ENCODE measurements at regions not wholly inside any gene's neighbourhood (a gene's known extent, or its start where the extent isn't known, plus 50 kb on each side); places are given as distances from the start of the nearest gene placed in this dataset.

DNA sequence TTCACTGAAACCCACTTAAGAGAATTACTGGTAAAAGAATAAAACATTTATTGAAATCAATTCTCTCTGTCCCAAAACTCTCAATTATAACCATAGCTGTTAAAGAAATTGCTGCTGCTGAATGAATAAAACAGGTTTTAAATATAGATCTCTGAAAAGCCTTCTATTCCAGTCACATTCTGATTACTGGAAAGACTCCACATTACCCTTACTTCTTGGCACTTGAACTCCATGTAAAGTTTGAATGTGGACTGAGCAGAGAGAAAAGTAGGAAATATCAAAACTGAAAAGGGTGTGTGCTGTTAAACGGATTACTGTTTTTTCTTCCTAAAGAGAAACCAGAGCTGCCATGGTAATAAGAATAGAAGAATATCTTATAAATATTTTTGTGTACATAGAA is 655.3 kb upstream of the SETBP1 start:
- FAIRE-seq = no peak

DNA sequence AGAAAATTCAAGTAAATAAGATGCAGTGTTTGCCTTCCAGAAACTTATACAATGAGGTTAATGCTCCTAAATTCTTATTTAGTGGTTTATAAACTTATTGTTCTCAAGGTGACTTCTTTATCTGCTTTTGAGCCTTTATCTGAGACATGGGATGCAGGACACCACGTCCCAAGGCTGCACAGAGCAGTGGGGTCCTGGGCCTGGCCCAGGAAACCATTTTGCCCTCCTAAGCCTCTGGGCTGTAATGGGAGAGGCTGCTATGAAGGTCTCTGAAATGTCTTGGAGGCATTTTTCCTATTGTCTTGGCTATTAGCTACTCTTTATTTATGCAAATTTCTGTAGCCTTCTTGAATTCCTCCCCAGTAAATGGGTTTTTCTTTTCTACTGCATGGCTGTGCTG is 652.6 kb upstream of the SETBP1 start:
- no peak for FAIRE-seq

DNA sequence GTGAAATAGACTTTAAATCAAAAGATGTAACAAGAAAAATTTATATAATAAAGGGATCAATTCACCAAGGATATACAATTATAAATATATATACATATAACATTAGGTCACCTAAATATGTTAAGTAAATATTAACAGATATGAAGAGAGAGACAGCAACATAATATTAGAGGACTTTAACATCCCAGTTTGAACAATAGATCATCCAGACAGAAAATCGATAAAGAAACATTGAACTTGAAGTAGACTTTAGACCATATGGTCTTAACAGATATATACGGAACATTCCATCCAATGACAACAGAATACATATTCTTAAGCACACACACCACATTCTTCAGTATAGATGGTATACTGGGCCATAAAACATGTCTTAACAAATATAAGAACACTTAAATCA is 649.6 kb upstream of the SETBP1 start:
- no peak for FAIRE-seq

DNA sequence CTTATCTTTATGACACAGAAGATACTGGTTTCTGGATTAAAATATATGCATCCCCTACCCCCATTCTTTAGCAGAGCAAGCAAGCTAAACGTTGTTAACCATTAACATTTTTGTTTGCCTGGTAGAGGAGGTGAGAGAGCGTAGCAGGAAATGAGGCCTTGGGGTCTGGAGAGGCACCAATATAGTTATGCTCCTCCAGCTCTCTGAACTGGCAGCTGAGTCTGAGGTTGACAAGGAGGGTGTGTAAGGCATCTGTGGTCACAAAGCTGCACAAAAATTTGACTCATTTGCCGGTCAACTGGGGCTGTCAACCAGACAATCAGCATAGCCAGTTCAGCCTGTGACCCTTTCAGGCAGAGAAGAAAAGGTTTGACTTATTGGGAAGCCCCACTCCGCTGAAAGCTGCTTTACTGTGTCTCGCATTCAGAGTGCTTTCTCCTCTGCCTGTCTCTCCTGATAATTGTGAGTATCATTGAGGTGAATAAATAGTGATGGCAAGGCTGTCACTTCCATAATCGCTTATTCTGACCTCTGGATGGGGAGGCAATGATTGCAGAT is 647.5 kb upstream of the SETBP1 start:
- FAIRE-seq = no peak

DNA sequence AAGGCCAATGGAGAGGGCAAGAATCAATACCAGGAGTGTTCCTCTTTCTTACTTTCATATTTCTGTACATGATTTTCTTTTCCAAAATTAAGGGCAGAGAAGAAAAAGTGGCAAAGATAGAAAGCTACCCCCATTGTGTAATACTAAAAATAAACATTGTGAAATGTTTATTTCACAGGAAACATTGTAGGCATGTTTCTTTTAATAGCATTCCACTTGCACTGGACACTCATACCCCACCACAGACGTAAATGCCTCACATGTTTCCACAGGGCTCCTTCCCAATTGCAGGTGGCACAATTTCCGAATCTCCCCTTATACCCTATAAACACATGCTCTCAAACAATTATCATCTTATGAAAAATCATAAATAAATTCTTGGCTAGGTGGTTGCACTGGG is 645.1 kb upstream of the SETBP1 start:
- no peak for FAIRE-seq

DNA sequence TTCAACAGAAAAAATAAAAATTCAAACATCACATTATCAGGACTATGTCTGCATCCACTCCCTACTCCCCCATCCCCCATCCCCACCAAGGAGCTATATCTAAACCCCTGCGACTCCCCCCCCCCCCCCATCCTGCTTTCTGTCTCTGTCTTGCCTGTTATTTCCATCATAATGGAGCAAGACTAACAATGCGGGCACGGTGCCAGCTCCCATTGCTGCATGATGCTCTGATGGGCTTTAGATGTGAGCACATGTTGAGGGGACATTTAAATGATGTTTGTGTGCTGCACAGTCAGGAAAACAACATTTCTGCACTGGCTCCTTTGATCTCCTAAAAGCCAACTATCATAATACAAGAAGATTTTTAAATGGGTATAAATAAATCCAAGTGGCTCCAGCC is 644.2 kb upstream of the SETBP1 start:
- FAIRE-seq = no peak

DNA sequence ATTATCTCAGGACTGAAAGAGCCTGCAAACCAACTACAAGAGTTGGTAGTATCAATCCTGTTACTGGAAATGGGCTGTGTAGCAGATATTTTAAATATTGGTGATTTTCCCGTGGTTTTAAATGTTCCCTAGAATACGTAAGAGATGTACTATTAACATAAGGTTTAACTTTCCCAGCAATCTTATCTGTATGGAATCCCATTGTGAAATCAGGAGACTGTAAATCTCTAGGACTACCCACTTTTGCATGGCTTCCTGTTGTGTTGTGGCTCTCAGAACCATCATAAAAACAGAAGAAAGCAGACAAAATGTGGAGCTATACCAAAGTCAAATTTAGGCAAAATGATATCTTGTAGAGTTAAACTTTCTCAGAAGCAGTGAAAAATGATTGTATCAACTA is 641.5 kb upstream of the SETBP1 start:
- no peak for FAIRE-seq

DNA sequence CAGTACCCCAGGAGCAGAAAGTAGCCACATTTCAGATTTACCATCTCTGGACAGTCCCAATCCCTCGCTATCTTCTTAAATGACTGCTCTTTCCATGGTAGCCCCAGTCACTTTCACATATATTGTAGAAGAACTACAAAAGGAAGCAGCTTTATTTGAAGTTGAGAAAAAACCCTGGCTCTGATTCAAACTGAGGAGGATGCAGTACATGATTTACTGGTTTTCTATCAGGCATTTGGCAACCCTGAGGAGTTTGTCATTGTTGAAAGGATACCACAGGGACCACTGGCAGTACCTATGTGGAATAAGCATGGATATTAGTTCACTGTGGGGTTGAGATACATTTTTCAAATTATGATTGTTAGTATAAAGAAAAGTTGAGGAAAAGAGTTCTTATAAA is 640.9 kb upstream of the SETBP1 start:
- no peak for FAIRE-seq

DNA sequence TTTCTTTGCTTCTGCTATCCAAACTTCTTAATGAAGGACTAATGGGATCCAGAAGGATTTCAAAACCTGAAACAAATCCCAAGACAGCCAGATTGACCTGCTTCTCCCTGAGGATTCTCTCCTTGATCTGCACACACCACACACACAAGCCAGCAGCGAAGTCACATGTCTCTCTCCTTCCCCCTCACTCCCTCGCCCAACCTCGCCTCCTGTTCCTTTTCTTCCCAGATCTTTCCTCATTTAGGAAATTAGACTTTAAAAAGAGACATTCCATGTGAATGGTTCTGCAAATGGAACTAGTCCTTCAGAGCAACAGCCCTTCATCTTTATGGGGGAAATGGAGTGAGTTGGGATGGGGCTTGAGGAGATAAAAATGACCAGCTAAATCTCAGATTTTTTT is 639.1 kb upstream of the SETBP1 start:
- no peak for FAIRE-seq

DNA sequence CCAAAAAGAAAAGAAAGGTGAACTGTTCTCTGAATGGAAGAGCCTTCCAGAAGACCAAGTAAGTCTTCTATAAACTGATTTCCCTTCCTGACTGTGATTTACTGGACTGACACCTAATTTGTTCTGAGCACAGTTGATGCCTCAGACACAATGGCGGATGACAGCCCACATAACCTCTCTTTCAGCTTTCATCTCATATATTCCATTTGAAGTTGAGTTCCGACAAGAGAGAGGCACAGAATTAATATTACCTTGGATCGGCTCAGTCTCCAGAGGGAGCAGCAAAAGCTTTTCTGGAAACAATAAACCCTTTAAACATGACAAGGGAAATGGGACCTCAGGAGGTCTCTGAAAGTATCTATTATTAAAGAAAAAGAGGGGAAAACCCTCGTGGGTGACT is 638.7 kb upstream of the SETBP1 start:
- FAIRE-seq = no peak

DNA sequence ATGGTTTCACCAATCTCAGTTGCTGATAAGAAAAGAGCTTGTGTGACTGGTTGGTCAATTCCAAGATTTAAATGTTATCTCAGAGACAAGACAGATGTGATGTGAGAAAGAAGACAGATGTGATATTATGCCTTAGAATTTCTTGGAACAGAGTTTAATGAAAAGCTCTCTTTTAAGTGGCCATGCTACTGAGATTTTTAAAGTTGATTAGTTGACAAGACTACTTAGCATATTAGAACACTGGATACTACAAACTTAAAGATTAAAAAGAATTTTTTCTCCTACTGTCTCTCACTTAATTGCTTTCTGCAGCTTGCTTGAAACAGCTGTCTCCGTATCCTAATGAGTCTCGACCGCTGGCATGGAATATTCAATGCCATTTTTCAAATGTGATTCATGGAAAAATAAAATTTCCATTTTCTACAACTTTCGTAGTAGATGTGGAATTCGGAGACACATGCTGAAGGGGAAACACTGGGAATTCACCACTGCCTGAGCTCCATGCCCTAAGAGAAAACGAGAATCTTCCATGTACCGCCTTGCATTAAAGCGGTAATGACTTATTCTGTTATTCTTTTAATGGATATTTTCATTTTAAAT is 634.2 kb upstream of the SETBP1 start:
- no peak for FAIRE-seq

DNA sequence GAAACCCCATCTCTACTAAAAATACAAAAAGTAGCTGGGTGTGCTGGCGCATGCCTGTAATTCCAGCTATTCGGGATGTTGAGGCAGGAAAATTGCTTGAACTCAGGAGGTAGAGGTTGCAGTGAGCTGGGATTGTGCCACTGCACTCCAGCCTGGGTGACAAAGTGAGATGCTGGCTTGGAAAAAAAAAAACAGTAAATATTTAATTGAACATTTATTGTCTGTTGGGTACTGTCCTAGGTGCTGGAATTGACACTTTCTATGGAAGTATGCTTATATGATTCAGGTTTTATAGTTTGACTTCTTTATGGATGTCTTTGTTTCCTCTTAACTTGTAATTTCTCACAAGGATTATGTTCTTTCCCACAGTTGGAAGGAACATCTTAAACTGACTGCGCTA is 633.1 kb upstream of the SETBP1 start:
- FAIRE-seq = no peak

DNA sequence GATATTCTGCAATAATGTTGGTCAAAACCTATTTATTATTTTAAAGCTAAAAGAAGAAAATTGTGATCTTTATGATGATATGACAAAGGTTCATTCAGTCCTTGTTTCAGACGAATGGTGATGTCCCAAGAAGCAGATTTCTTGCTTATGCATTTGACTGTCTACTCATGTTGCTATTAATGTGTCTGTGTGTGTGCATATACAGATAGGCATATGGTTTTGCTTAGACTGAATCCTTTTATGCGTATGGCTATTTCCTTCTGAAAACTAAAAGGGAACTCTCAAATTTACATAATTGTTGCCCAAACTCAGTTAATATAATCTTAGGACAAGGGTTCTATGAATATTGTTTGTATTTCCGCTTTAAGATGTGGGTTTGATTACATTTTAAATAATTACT is 632.3 kb upstream of the SETBP1 start:
- no peak for FAIRE-seq

DNA sequence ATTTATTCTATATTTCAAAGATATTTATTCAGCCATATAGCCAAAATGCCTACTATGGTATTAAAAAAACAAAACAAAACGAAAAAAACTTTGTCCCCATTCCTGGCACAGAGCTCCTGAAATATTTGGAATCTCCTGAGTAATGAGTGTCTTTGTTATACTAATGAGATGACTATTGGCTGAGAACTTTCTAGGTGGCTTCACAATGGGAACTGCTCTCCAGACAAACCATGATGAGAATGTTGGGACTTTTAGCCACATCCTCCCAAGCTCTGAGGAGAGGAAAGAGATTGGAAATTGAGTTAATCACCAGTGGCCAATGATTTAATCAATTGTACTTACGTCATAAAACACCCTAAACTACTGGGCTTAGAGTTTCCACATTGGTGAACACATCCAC is 631.8 kb upstream of the SETBP1 start:
- no peak for FAIRE-seq

DNA sequence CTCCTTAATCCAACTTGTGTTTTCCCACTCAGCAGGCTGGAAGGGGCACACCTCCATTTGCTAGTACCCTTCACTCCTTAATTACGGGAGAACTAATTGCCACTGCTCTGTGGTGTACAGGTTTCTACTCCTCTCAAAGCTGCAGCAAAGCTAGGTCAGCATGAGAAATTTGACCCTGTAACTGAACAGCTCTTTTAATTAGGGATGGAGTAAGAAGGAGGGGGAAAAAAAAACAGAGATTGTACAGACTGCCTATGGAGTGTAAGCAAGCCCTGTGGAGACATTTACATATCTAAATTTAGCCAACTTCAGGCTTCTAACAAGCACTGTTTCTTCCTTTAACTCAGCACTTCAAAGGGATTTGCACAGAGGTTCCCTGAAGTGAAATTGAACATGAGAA is 629.7 kb upstream of the SETBP1 start:
- FAIRE-seq = no peak

DNA sequence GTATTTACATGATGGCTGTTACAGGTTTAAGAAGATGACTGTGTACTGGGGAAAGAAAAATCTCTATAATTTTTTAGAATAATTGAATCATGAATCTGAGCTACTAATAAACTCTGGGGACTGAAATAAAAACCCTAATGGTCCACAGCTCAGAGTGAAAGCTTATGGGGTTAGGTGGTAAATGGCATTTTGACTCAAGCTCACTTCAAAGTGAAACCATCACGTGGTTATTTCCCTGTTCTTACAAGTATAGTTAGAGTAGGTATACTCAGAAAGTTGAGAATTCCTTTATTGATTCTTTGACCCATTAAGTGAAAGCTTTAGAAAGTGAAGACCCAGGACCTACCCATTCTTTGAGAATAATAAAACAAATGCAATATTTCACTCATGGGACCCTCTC is 626.2 kb upstream of the SETBP1 start:
- FAIRE-seq = no peak

DNA sequence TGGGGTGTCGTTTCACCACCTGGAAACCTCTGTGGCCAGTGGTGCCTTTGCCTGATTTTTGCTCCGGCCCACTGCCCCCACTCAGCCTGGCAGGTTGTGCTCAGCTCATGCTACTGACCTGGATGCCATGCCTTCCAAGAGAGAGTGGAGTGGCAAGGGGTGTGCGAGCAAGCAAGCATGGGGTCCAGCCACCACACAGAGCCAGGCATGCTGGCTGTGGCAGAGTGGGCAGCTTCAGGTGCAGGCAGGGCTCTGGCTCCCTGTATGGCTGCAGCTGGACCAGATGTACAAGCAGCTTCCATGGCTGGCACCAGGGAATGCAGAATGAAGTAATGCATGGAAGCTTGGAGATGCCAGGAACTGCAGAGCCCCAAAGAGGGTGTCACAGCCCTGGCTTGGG is 620.5 kb upstream of the SETBP1 start:
- FAIRE-seq = no peak

DNA sequence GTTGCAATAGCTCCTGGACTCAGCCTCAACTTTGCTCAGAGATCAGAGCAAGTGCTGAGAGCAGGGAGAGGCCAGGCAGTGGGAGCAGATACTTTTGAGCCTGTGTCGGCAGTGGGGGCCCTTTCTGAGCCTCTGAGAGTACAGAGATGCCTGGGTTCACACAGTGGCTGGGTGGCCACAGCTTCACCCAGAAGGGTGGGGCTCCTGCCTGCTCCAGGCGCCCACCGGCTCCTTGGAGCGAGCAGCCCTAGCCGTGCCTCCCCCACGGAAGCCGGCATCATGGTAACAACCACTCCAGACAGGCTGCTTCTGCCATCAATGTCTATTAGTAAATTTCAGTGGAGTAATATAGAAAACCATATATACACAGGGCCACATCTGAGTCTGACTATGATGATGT is 619.2 kb upstream of the SETBP1 start:
- no peak for FAIRE-seq

DNA sequence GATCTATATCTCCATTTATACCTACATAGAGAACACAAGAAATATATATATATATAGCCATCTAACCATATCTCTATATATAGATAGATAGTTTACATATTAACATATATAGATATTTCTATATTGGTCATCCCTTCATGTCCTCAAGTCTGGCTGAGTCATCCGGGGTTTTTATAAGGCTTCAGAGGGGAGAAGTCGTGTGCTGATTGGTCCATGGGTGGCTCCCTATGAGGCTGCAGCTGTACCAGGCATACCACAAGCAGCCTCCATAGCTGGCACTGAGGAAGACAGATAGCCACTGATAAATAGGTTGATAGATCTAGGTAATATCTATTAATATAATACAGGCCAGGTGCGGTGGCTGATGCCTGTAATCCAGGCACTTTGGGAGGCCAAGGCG is 618.3 kb upstream of the SETBP1 start:
- FAIRE-seq = no peak

DNA sequence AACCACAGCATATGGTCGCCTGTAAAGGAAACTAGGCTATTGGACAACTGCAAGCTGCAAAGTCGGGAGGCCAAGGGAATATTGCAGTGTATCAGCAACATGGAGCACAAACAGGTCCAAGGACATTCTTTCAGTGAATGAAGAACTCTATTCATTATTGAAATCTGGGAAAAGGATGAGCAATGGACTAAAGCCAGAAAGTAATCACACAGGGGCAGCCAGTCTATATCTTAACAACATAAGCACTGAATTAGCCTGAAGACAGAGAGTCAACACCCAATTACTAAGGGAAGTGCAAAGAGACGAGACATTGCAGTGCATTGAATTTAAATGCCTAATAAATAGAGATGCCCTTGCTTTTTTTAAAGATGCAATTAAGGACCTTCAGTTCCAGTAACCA is 615.5 kb upstream of the SETBP1 start:
- no peak for FAIRE-seq

DNA sequence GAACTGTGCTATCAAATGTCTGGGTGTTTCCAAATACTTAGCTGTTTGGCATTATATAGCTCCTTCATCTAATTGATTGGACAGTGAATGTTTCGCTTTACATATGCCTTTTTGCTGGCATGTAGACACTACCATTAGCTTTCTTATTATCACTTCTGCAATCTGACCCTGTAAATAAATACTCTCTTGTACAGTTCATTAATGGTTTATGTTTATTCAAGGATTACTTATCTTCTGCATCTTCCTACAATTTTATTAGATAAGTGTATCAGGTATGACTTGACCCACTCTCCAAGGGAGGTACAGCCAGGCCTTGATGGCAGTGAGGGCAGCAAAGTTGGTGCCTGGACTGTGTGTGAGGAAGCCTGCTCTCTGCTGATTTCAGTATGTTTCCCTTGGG is 614.1 kb upstream of the SETBP1 start:
- no peak for FAIRE-seq

DNA sequence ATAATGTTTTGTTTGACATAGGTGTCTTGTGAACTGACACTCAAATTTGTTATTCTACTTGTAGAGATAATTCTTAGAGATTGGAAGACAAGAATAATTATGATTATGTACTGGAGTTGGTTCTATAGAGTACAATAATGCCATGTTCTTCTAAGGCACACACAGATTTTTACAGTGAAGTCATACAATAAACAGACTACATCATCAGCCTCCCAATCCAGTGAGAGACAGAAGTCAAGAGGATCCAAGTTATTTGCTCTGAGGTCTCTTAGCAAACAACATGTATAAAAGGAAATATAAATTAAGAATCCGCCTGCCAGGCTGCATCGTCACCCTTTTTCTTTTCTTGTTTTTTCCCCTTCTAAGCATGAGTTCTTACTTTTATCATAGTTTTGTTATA is 613.5 kb upstream of the SETBP1 start:
- no peak for FAIRE-seq

DNA sequence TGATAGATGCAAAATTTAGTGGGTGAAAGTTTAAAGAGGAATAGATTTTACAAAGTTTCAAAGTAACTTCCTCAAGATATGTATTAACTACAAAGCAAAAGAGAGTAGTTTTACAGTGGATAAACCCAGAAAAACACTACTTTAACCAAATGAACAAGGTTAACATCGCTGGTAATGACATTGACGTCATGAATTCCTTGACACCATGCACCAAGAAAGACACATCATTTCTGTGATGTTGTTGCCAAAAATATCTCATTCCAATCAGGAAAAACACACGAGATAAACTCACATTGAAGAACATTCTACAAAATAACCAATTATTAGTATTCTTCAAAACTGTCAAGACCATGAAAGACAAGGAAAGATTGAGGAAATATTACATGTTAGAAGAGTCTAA is 605.6 kb upstream of the SETBP1 start:
- no peak for FAIRE-seq

DNA sequence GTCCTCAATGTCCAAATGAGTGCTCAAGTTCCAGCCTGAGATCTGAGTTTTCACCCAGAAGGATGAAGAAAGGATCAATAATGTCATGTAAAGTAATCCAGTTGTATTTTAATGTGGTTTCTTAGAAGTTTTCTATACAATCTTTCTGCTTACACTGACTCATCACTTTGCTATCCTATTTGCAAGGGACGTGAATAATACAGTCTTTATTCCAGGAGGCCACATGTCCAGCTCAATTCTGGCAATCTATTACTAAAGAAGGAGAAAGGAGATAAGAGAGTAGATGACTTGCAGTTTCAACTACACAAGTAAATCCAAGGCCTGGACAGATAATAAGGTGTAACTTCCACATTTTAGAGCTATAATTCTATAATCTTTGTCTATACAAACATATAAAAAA is 601.1 kb upstream of the SETBP1 start:
- no peak for FAIRE-seq

DNA sequence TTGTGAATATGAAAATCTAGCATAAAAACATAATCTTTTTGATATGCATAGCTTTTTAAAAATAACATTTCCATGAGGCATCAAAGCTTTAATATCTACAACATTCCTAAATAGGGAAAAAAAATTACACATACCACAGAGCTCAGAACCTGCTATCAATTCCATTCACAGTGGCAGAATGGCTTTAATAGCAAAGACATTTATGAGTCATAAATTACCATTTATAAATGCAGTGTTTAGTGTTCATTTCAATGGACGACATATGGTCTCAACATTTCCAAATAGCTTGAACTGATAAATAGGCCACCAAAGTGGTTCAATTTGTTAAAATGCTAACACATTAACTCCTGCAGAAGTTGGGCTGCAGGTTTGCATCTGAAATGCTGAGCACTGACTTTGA is 600.6 kb upstream of the SETBP1 start:
- no peak for FAIRE-seq

DNA sequence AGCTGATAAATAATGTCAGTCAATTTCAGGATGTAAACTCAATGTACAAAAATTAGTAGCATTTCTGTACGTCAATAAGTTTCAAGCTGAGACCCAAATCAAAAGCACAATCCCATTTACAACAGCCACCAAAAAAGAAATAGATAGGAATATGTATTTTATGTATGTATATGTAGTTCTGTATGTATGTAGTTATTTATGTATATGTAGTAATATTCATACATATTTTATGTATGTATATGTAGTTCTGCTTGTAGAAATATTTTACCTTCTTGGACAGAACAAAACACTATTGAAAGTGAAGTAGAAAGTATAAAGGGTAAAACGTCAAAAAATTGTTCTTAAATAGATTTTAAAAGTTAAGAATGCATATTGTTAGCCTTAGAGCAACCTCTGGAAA is 591.0 kb upstream of the SETBP1 start:
- FAIRE-seq = no peak
